ENCODE measurements at regions not wholly inside any gene's neighbourhood (a gene's known extent, or its start where the extent isn't known, plus 50 kb on each side); places are given as distances from the start of the nearest gene placed in this dataset.

DNA sequence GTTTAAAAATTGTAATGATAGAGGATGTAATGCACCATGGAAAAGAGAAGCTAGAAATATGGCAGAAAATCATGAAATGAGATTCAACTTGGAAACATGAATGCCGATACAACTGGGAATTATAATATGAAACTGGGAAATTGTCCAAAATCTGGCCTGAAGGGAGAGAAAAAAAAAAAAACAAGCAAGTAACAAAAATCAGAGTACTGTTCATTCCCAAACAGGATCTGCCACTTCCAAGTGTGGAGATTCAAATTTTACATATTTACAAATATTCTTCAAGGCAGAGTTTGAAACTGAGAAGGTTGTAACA, 56.6 kb upstream of the MOCS2 start:
- no peak for TF ChIP-seq POLR2A (IDR thresholded peaks at IDR 0.05)
- no peak for TF ChIP-seq CTCF (IDR thresholded peaks at IDR 0.05)

All from right lobe of liver (tissue), 4 donors.